T-helper 2 cell treated with Interferon-gamma antibody and Interleukin-4, amounts not matched to agents 100 ng/mL and 5 ng/mL, for 36 hours (primary cell): ENCODE measurements at regions not wholly inside any gene's neighbourhood (a gene's known extent, or its start where the extent isn't known, plus 50 kb on each side); places are given as distances from the start of the nearest gene placed in this dataset.

Experiments
- intact Hi-C: fragments of 100-400 bp; cut with micrococcal nuclease; formaldehyde crosslinking; loops from one replicate; pipeline ENCODE4 v1.15.1; 2023

DNA sequence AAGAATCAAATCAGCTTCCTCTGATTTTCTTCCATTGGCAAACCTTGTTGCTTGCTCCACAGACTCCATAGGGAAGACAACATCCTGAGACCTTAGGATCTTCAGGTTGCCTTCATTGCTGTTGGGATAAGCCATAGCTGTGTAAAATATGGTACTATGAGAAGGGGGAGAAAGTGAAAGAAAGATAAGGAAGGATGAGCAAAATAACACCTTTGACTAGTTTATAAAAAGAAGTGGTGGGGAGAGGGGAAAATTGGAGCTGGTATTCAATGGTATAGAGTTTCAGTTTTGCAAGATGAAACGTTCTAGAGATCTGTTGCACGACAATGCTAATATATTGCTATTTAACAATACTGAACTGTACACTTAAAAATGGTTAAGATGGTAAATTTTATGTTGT is 180.4 kb upstream of the PHYHIPL start:
- intact Hi-C loops = no loop called here

DNA sequence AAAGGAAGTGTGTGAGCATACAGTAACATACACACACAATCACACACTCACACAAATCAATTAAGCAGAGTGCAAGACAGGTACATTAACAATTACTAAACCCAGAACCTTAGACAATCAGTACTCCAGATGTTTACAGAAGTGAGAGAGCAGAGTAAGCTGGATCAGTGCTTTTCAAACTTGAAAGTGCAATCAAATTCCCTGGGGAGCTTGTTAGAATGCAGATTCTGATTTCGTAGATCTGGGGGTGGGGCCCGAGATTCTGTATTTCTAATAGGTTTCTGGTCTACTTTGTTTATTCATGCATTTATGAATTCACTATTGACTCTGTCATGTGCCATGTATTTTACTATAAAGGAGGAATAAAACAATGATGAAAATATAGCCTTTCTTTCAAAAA is 179.6 kb upstream of the PHYHIPL start:
- intact Hi-C loops = no loop called here

DNA sequence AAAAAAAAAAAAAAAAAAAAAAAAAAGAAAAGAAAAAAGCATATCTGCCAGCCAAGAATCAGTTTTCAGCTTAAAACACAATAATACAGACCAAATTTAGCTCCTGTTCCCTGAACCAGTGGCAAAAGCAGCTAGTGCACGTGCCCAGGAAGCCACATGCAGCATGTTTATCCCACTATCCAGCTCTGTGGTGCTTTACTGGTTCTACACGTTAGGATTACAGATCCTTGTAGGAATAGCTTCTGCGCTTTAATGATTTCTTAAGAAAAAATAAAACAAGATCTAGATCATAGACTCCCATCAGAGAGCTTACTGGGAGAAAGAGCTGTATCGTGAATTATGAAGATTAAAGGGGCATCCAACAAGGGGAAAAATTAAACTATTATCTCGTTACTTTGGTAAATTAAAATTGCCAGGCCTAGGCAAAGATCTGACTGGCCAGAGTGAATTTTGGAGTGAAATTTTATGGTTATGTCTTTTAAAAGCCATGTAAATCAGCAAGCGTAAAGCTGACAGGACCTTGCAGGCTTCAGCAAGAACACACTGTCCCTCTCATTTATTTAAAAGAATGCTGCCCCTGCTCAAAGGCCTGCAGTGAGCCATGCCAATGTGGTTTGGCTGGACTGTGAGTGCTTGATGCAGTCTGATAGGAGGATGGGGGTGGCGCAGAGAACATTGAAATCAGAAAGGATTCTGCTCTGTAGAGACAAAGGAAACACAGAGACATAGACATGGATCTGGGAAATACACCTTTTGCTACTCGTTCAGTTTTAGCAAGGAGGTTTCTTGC is 177.3 kb upstream of the PHYHIPL start:
- intact Hi-C loops = no loop called here

DNA sequence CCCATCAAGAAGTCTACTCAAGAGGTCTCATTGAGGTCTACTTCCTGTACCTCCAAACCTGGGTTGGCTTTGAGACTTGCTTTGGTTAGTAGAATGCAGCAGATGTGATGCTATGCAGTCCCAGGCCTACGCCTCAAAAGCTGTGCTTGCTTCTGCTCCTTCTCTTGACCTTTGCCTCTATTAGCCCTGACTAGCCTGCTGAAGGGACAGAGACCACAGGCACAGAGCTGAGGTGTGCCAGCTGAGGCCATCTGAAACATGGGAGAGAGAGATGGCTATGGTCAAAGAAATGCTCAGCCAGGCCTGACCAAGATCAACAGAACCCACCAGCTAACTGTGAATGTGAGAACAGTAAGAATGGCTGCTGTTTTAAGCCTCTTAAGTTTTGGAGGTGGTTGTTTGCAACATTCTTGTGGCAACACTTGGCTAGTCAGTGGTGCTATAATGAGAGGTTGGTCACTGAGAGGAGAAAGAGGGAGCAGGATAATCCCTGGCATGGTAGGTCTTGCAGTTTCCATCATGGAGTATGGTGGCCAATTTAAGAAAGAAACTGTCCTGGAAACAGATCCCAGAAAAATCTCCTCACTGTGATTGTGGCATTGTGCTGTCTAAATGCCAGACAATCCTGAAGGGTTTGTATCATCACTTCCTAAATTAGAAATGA is 176.1 kb upstream of the PHYHIPL start:
- intact Hi-C loops = no loop called here

DNA sequence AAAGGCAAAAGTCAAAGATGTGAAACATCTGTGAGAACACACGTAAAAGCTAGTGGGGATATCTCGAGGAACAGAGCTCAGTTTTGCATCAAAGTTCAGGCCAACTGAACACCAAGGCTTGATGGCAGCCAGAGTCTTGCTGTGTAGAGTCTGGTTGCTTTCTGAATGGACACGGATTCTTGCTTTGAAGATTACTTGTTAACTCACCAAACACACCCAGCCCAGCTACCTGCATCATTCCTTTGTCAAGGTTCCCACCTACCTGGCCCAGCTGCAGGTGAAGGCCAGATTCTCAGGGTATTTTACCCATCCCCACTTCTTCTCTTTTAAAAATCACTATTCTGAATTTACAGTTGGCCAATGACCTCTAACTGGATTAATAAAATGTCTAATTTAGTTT is 174.4 kb upstream of the PHYHIPL start:
- intact Hi-C loops = no loop called here

DNA sequence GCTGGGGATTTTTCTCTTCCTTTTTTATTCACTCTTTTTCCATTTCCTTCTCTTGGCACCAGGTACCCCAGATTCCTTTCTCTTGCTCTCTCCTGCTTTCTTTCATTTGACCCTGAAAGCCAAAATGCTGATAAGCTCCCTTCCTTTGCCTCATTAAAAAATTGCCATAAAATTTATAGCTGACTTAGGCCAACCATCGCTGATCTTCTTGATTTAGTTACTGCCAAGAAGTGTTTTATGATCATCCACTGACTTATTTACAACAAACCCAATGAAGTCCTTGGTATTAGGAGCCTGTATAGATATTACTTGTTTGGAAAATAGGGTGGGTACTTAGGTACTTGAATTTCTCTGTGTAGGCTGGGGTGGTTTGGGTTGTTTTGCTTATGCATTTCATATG is 173.2 kb upstream of the PHYHIPL start:
- intact Hi-C loops = no loop called here

DNA sequence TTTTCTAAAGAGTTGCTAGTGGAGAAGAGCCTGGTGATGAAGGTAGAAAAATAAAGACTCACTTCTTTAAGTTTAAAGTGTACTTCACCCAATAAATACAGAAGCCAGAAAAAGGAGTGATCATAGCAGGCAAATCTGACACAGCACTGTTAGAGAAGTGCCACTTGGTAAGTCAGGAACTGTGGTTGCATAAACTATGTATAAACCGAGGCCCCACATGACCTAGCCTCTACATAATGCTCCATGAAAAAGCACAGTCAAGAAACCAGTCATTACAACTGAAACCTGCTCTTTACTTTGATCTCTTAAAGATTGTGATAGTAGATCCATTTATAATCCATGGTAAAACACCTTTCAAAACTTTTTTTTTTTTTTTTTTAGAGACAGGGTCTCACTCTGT is 172.1 kb upstream of the PHYHIPL start:
- intact Hi-C loops = no loop called here

DNA sequence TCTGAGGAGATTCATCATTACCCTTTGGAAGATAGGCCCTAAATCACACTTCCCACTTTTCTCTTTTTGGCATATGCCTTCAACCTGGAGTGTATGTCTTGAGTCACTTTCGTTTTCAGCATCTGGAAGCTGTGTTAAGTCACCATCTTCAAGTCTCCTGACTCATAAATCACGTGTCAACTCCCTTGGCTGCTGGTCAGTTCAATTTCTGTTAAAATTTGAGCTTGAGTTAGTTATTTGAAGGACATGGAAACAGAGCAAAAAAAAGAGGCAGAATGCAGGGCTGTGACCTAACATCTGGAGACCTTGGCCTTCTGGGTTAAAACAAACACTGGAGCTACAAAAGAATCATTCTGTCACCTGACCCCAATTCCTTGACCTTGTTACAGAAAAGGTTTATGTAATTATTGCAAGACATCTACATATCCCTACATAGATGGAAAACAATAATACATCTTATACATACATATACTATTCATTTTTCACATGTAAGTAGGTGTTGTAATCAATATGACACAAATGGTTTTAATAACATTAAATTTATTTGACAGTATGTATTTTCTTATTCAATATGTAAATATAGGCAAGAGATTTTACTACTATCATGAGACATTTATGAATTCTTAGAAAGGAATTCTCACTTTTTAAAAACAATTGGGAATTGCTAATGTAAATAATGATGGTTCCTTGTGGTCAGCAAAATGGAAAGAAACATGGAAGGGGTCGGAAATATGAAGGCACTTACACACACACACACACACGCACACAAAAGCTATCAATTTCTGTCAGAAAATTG is 169.7 kb upstream of the PHYHIPL start:
- intact Hi-C loops = no loop called here

DNA sequence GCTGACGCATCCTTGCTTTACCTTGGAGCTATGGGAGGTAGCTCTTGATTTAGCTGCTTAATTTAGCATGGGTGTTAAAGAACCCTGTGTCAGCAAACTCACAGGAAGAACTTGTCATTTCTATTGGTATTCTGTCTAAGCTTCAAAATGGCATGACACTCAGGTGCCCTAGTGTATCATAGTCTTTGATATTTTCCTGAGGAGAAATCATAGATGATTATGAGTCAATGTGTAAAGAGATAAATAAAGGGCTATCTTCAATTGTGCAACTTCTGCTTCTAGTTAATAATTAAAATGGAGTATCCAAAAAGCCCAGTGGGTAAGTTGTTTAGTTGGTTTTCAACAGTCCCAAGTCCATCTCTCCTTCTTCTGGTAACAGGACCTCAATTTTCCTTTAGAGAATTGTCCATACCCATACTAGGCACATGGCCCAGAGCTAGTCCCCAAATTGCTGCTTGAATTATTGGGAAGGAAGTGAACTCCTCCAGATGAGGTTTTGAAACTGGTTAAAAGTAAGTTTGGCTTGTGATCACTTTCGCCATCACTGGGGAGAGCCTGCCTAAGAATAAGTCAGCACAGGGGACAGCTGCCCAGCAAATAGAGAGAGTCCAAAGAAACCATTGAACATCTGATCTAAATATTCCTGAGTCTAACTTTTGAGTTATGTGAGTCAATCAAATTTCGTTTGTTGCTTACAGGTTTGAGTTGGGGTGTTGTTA is 169.0 kb upstream of the PHYHIPL start:
- intact Hi-C loops = no loop called here

DNA sequence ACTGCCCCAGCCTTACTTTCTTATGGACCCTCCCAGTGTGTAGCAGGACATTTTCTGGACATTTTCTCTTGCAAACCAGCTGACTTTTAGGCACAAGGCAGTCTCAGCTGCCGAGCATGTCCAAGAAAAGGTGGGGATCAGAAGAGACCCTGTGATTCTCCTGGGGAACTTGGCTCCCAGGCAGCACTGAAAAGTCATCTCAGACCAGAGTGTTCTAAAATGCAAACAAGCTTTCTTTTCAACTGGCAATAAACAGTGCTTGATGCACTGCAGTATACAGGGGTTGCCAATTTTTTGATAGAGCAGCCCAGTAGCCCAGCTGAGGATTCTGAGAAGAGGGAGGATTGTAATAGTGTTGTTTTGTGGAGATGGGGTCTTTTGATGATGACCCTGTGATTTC is 168.0 kb upstream of the PHYHIPL start:
- intact Hi-C loops = no loop called here

DNA sequence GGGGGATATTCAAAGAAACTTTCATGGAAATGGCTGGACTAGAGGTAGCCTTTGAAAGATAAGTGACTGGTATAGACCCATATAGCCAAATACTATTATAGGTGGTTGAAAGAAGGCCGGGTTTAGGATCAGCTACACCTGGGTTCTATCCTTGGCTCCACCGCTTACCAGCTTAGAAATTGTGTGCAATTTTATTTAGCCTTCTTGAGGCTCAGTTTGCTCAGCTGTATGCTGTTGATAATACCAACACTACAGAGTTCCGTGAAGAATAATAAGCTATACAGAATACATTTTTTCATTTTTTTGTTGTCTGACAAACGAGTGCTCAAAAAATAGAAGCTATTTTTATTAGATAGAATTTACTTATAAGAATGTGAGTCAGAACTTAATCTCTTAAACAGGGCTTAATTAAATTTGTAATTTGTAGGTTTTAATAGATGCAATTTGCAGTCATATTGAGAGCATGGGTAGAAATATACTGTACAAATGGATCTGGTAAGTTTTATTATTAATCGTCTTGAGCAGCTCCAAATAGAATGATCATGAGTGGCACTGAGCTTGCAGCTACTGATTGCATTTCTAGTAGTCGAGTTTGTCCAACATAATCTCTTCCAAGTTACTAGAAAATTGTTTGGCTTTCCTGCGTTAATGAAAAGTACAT is 164.3 kb upstream of the PHYHIPL start:
- intact Hi-C loops = no loop called here

DNA sequence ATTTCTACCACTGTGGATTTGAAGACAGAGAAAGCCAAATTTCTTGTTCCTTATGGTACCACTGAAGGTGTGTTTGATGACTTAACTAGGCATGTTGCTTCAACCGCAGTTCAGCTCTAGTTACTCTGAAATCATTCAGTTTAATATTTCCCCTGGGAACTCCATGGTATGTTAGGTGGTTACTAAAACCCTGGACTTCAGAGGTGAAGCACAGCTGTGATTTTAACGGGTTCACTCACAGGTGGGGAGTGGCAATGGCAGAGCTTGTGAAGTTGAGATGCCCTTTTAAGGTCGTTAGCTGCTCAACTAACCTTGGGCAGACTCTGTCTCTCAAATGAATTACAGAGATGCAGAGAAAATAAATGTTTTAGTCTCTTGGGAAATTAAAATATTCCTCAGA is 163.6 kb upstream of the PHYHIPL start:
- intact Hi-C loops = no loop called here

DNA sequence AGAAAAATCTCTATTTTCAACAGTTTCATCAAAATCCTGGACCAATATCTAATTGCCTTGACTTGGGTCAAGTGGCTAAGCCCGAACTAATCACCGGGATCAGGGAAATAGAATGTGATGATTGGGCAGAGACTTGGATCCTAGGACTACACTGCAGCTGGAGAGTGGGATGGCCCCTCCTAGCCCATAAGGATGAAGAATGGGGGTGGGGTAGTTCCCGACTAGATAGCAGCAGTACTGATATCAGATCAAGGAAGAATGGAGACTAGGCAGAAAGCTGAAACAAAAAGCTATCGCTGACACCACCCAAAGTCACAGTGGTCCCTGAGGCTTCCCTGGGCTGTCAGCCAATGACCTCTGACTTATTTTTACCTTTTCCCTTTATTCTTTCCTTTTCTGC is 160.4 kb upstream of the PHYHIPL start:
- intact Hi-C loops = no loop called here

DNA sequence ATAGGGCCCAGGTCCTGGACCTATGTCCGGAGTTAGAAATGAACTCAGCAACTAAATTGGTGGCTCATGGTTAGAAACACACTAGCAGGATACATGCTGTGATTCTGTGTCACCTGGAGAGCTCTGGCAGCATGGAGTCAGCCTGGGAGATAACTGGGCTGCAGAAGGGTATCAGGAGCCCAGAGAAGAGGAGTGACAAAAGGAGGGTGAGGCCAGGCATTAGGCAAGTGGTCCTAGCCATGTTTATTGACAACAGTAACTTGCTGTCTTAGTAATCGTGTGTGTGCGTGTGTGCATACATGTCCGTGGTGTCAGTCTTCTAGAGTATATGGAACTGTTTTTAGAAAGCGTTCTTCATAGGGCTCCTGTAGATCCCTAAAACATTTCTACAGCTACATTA is 157.5 kb upstream of the PHYHIPL start:
- intact Hi-C loops = no loop called here

DNA sequence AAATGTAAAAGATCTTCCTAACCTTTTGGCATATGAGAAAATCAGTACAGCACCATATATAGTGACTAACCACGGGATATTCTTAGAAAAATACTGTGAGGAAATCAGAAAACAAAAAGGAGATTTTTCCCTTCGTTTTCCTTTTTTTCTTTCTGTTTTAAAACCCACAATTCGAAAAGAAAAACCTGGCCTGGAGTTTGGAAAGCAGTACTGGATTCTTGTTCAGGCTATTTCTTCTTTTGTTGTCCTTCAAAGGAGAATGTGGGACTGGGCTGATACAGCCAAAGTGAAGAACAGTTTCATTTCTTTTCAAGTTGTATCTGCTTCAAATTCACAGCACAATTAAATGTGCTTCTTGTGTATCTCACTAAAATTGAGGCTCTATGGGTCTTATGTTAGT is 156.8 kb upstream of the PHYHIPL start:
- intact Hi-C loops = no loop called here

DNA sequence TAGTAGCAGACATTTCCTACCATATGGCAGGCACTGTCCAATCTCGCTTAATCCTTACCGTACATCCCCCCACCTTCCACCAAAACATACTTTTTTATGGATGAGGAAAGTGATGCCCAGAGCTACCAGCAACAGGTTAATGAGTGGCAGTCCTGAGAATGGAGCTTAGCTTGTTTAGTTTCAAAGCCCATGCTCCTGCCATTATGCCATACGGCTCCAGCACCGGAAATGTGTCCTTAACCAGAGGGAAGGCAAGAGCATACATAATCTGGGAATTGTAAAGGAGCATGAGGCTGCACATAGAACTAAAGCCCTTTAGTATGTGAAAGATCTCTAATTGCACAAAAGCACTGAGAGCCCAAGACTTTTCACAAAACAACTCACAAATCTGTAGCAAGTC is 155.9 kb upstream of the PHYHIPL start:
- intact Hi-C loops = no loop called here

DNA sequence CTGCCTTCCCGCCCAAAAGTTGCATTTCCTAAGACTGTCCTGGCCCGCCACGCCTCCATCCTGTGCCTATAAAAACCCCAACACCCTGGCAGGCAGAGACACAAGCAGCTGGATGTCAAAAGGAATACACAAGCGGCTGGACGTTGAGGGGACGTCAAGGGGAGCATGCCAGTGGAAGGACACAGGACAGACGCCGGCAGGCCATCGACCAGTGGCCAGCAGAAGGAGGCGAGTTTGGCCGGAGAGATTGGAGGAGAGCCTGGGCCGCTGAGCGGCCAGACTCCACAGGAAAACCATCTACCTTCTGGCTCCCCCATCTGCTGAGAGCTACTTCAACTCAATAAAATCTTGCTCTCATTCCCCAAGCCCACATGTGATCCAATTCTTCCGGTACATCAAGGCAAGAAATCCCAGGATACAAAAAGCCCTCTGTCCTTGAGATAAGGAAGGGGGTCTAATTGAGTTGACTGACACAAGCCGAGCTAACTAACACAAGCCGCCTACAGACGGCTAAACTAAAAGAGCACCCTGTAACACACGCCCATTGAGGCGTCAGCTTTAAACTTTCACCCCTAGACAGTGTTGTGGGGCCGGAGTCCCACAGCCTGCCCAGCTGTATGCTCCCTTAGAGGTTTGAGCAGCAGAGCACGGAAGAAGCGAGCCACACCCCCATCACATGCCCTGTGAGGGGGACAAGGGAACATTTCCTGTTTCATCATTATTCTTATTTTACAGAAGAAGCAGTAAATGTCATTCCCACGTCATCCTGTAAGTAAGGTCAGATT is 150.3 kb upstream of the PHYHIPL start:
- intact Hi-C loops = no loop called here

DNA sequence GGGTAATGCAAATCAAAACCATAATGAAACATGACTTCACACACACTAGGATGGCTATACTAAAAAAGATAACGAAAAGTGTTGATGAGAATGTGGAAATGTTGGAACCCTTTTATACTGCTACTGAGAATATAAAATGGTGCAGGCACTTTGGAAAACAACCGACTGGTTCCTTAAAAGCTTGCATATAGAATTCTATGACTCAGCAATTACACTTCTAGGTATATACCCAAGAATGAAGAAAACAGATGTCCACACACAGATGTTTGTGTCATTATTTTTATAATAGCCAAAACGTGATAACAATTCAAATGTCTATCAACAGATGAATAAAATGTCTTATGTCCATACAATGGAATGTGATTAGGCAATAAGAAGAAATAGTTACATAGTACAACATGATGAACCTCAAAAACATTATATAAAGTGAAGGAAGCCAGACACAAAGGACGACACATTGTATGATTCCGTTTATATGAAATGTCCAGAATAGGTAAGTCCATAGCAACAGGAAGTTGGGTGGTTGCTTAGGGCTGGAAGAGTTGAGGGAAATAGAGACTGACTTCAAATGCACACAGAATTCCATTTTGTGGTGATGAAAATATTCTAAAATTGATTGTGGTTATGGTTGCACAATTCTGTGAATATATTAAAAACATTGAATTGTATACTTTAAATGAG is 148.3 kb upstream of the PHYHIPL start:
- intact Hi-C loops = no loop called here

DNA sequence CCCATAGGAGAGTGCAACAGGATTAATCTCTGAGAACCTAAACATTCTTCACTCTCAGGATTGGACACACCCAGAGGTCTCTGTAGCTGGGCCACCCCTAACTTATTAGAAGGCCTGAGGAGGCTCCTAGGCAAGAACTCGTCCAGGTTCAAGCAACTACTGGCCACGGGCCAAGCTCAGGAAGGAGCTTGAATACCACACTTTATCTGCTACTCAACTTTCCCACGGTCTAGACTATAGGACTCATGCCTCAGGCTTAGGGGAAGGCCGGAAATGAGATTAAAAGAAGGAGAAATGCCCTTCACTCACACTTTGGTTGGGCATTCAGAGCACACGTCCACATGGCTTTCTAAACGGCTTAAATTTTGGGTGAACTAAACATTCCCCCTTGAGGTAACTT is 142.8 kb upstream of the PHYHIPL start:
- intact Hi-C loops = loop anchor here (10.0 kb wide), 1 partner anchor 721 kb away; the partner anchor contains the start of gene MRLN
